H9 (cell line): ENCODE measurements at regions not wholly inside any gene's neighbourhood (a gene's known extent, or its start where the extent isn't known, plus 50 kb on each side); places are given as distances from the start of the nearest gene placed in this dataset.

Source experiments
- DNase-seq: peaks from one replicate; pipeline ENCODE4 v3.0.0-alpha.2; 2017
- H2AFZ ChIP-seq: one replicate; pipeline ENCODE4 v1.6.1; 2013; ENCODE audit warnings: mild to moderate bottlenecking, low read length, control low read depth, moderate library complexity
- H2AK5ac ChIP-seq: 2 replicates; pipeline ENCODE4 v1.6.1; 2013; ENCODE audit warnings: low read length, control low read depth, mixed read lengths; ENCODE audit not compliant: insufficient read length
- H2BK120ac ChIP-seq: one replicate; pipeline ENCODE4 v1.6.1; 2013; ENCODE audit warnings: low read depth, mild to moderate bottlenecking, low read length, control low read depth, inconsistent platforms; ENCODE audit not compliant: poor library complexity, severe bottlenecking
- H2BK12ac ChIP-seq: 2 replicates; pipeline ENCODE4 v1.6.1; 2013; ENCODE audit warnings: low read length, control low read depth, mixed read lengths, low read depth; ENCODE audit not compliant: insufficient read length
- H2BK15ac ChIP-seq: 2 replicates; pipeline ENCODE4 v1.6.1; 2013; ENCODE audit warnings: low read depth, low read length, control low read depth
- H2BK20ac ChIP-seq: one replicate; pipeline ENCODE4 v1.6.1; 2013; ENCODE audit warnings: low read depth, mild to moderate bottlenecking, low read length, control low read depth, inconsistent platforms; ENCODE audit not compliant: poor library complexity, severe bottlenecking
- H2BK5ac ChIP-seq: 2 replicates; pipeline ENCODE4 v1.6.1; 2013; ENCODE audit warnings: low read length, control low read depth, mixed read lengths; ENCODE audit not compliant: insufficient read length
- H3K14ac ChIP-seq: 2 replicates; pipeline ENCODE4 v1.6.1; 2013; ENCODE audit warnings: low read length, control low read depth; ENCODE audit not compliant: insufficient read depth
- H3K18ac ChIP-seq: 2 replicates; pipeline ENCODE4 v1.6.1; 2013; ENCODE audit warnings: low read depth, mild to moderate bottlenecking, mixed read lengths, low read length, control low read depth; ENCODE audit not compliant: insufficient read length
- H3K23ac ChIP-seq: 2 replicates; pipeline ENCODE4 v1.6.1; 2013; ENCODE audit warnings: low read length, control low read depth, mixed read lengths, low read depth; ENCODE audit not compliant: insufficient read length
- H3K23me2 ChIP-seq: 2 replicates; pipeline ENCODE4 v1.6.1; 2013; ENCODE audit warnings: low read depth, mild to moderate bottlenecking, mixed read lengths, low read length, control low read depth; ENCODE audit not compliant: insufficient read length, poor library complexity, severe bottlenecking
- H3K27ac ChIP-seq: 2 replicates; pipeline ENCODE4 v1.5.1; 2013; ENCODE audit warnings: low read length, control low read depth, mixed read lengths, low read depth; ENCODE audit not compliant: insufficient read length
- H3K27me3 ChIP-seq: 2 replicates; pipeline ENCODE4 v1.6.1; 2013; ENCODE audit warnings: low read length, control low read depth, inconsistent platforms; ENCODE audit not compliant: insufficient read depth
- H3K4ac ChIP-seq: 2 replicates; pipeline ENCODE4 v1.6.1; 2013; ENCODE audit warnings: low read depth, mild to moderate bottlenecking, control low read depth, inconsistent platforms, low read length, moderate library complexity
- H3K4me1 ChIP-seq: 2 replicates; pipeline ENCODE4 v1.6.1; 2013; ENCODE audit warnings: low read length, control low read depth, inconsistent platforms; ENCODE audit not compliant: insufficient read depth
- H3K4me2 ChIP-seq: 2 replicates; pipeline ENCODE4 v1.6.1; 2013; ENCODE audit warnings: low read length, control low read depth, mixed read lengths; ENCODE audit not compliant: insufficient read length, insufficient read depth
- H3K56ac ChIP-seq: 2 replicates; pipeline ENCODE4 v1.6.1; 2013; ENCODE audit warnings: low read depth, mild to moderate bottlenecking, mixed read lengths, low read length, control low read depth; ENCODE audit not compliant: insufficient read length
- H3K79me1 ChIP-seq: 2 replicates; pipeline ENCODE4 v1.6.1; 2013; ENCODE audit warnings: low read depth, mild to moderate bottlenecking, moderate library complexity, low read length, control low read depth, inconsistent platforms; ENCODE audit not compliant: insufficient read depth, poor library complexity, severe bottlenecking
- H3K79me2 ChIP-seq: 2 replicates; pipeline ENCODE4 v1.6.1; 2013; ENCODE audit warnings: low read length, control low read depth, inconsistent platforms; ENCODE audit not compliant: insufficient read depth
- H3K9ac ChIP-seq: 2 replicates; pipeline ENCODE4 v1.6.1; 2013; ENCODE audit warnings: low read length, control low read depth, mixed read lengths; ENCODE audit not compliant: insufficient read length; ENCODE audit errors: extremely low read depth
- H3K9me3 ChIP-seq: one replicate; pipeline ENCODE4 v1.6.1; 2013; ENCODE audit warnings: low read depth, low read length, inconsistent platforms; ENCODE audit not compliant: control insufficient read depth
- H3T11ph ChIP-seq: one replicate; pipeline ENCODE4 v1.6.1; 2013; ENCODE audit warnings: mild to moderate bottlenecking, low read length, control low read depth, inconsistent platforms
- H4K20me1 ChIP-seq: one replicate; pipeline ENCODE4 v1.6.1; 2013; ENCODE audit not compliant: control insufficient read depth, insufficient read length, insufficient read depth
- H4K5ac ChIP-seq: 2 replicates; pipeline ENCODE4 v1.6.1; 2013; ENCODE audit warnings: low read depth, mild to moderate bottlenecking, mixed read lengths, low read length, control low read depth; ENCODE audit not compliant: insufficient read length
- H4K8ac ChIP-seq: replicated peaks from 2 replicates; pipeline ENCODE4 v1.6.1; 2013; ENCODE audit warnings: low read length, control low read depth, mixed read lengths, low read depth; ENCODE audit not compliant: insufficient read length
- H4K91ac ChIP-seq: 2 replicates; pipeline ENCODE4 v1.6.1; 2013; ENCODE audit warnings: low read depth, mild to moderate bottlenecking, moderate library complexity, mixed read lengths, low read length, control low read depth; ENCODE audit not compliant: insufficient read length
- H3K27ac Mint-ChIP-seq, 3 experiments: 2 replicates in 2 of 3; 3 replicates in 1 of 3; pipeline ENCODE4 v1.8.0; 2020 to 2021; ENCODE audit warnings: mixed read lengths in 3 of 3, mild to moderate bottlenecking in 1 of 3, moderate library complexity in 1 of 3
- H3K27me3 Mint-ChIP-seq: 2 replicates; pipeline ENCODE4 v1.8.0; 2021; ENCODE audit warnings: low read depth, mild to moderate bottlenecking, moderate library complexity, mixed read lengths
- H3K36me3 Mint-ChIP-seq, 3 experiments: 2 replicates in 2 of 3; 3 replicates in 1 of 3; pipeline ENCODE4 v1.8.0; 2020 to 2021; ENCODE audit warnings: low read depth in 3 of 3, mixed read lengths in 3 of 3; ENCODE audit not compliant: insufficient read depth in 1 of 3
- H3K4me1 Mint-ChIP-seq, 2 experiments: 2 replicates each; pipeline ENCODE4 v1.8.0; 2020; ENCODE audit warnings: mixed read lengths in 2 of 2
- H3K4me3 Mint-ChIP-seq, 2 experiments: 2 replicates in 1 of 2; 3 replicates in 1 of 2; pipeline ENCODE4 v1.8.0; 2020 to 2021; ENCODE audit warnings: mild to moderate bottlenecking in 2 of 2, mixed read lengths in 2 of 2, moderate library complexity in 1 of 2
- H3K9me3 Mint-ChIP-seq, 2 experiments: 2 replicates in 1 of 2; 3 replicates in 1 of 2; pipeline ENCODE4 v1.8.0; 2020; ENCODE audit warnings: mild to moderate bottlenecking in 2 of 2, mixed read lengths in 2 of 2, moderate library complexity in 1 of 2
- WGBS: extraction: QIAGEN DNeasy Blood & Tissue Kit; methylation state at CpG from one replicate; pipeline ENCODE4 v1.1.7; 2013; ENCODE audit warnings: missing lambda C conversion rate, low lambda C conversion rate, mixed read lengths; ENCODE audit not compliant: insufficient read length; ENCODE audit errors: extremely low coverage; 5-methylcytosine and 5-hydroxymethylcytosine counted together
- TF ChIP-seq, protein P1 (sequence below): fragments of 200-600 bp; sonication (generic); conservative IDR thresholded peaks from 3 replicates; pipeline ENCODE4 v1.8.0; 2021; ENCODE audit warnings: antibody characterized with exemption, mild to moderate bottlenecking

DNA sequence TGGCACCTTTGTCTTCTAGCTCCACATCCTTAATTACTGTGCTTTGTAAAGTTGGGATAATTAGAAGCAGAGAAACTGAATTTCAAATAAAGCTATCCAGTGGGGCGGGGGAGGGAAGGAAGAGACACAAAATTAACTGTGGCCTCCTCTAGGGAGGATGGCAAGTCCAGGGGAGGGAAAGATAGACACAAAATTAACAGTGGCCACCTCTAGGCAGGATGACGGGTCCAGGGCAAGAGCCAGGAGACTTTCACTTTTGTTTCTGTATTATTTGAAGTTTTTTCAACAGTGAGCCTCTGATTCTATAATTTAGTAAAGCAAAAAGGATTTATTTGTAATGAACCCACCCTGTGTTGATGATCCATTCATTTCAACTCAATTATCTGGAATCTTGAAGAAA is 335.9 kb downstream of the MSX2 start:
- Histone ChIP-seq H3K18ac (no peak overlapping the region), H3K14ac (no peak overlapping the region), H3K4me1 (no peaks in the 10 kb centered on the region), H4K8ac (no peak overlapping the region), H3K79me2 (no peaks in the 10 kb centered on the region), H4K5ac (no peak overlapping the region), H2BK20ac (no peak overlapping the region), H3T11ph (no peak overlapping the region), H4K20me1 (no peaks in the 10 kb centered on the region), H3K9me3 (no peaks in the 10 kb centered on the region), H2BK120ac (no peak overlapping the region), H3K27ac (no peak overlapping the region), H3K4me2 (peak overlapping the region; percentile 70), H2BK5ac (no peak overlapping the region), H2AFZ (peak overlapping the region; percentile 69), H2AK5ac (no peak overlapping the region), H3K9ac (no peak overlapping the region), H4K91ac (no peak overlapping the region), H3K23me2 (no peaks in the 10 kb centered on the region), H2BK12ac (no peak overlapping the region), H2BK15ac (no peak overlapping the region), H3K27me3 (no peaks in the 10 kb centered on the region), H3K56ac (no peak overlapping the region), H3K23ac (no peak overlapping the region), H3K4ac (no peak overlapping the region), H3K79me1 (no peaks in the 10 kb centered on the region)
- TF ChIP-seq, protein P1, sequence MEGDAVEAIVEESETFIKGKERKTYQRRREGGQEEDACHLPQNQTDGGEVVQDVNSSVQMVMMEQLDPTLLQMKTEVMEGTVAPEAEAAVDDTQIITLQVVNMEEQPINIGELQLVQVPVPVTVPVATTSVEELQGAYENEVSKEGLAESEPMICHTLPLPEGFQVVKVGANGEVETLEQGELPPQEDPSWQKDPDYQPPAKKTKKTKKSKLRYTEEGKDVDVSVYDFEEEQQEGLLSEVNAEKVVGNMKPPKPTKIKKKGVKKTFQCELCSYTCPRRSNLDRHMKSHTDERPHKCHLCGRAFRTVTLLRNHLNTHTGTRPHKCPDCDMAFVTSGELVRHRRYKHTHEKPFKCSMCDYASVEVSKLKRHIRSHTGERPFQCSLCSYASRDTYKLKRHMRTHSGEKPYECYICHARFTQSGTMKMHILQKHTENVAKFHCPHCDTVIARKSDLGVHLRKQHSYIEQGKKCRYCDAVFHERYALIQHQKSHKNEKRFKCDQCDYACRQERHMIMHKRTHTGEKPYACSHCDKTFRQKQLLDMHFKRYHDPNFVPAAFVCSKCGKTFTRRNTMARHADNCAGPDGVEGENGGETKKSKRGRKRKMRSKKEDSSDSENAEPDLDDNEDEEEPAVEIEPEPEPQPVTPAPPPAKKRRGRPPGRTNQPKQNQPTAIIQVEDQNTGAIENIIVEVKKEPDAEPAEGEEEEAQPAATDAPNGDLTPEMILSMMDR: no peak
- no peak for DNase-seq
- WGBS: no CpG with 5 or more reads among the region's 2 CpGs
- Mint-ChIP-seq H3K36me3 (no peaks in the 10 kb centered on the region), H3K4me3 (peak overlapping the region in 1 of 2 experiments; percentile 66; a peak in 4 of 5 replicates), H3K27me3 (peaks cover 33% of the 10 kb centered on the region), H3K9me3 (no peaks in the 10 kb centered on the region), H3K27ac (no peak overlapping the region; a peak in 1 of 7 replicates), H3K4me1 (peaks cover 12 to 15% of the 10 kb centered on the region in 2 experiments)
